Panc1 (cell line): ENCODE measurements at regions not wholly inside any gene's neighbourhood (a gene's known extent, or its start where the extent isn't known, plus 50 kb on each side); places are given as distances from the start of the nearest gene placed in this dataset.
"Not testable (repeated sequence)": the region's sequence is repeated elsewhere in the genome, so short reads cannot be mapped to it uniquely, and the experiment has no call there.

ENCODE experiments used
- CTCF ChIP-seq: fragments of 450-650 bp; IDR thresholded peaks from 2 replicates; pipeline ENCODE4 v1.5.1; 2017; ENCODE audit warnings: mild to moderate bottlenecking
- POLR2AphosphoS5 ChIP-seq: IDR thresholded peaks from 2 replicates; pipeline ENCODE4 v1.6.1; 2012; ENCODE audit warnings: mild to moderate bottlenecking, low read depth, low read length, moderate library complexity
- REST ChIP-seq, 2 experiments: IDR thresholded peaks; 2 replicates each; pipeline ENCODE4 v1.6.1; 2011 to 2012; ENCODE audit warnings: low read depth in 2 of 2, control low read depth in 1 of 2, low read length in 1 of 2, mild to moderate bottlenecking in 1 of 2, moderate library complexity in 1 of 2; ENCODE audit not compliant: insufficient read depth in 1 of 2
- SIN3A ChIP-seq: IDR thresholded peaks from 2 replicates; pipeline ENCODE4 v1.6.1; 2012; ENCODE audit warnings: low read depth, mild to moderate bottlenecking, low read length, moderate library complexity, borderline replicate concordance; ENCODE audit not compliant: insufficient read depth

GRCh38 chr14:106703651-106704050 lies 1177.3 kb downstream of the TMEM121 start:
- not testable (repeated sequence) for TF ChIP-seq POLR2AphosphoS5; CTCF; SIN3A; REST (IDR thresholded peaks at IDR 0.05; ENCODE audit: insufficient read depth in 1 of 2, low read depth in 2 of 2, low read length in 1 of 2)
